ENCODE measurements at regions not wholly inside any gene's neighbourhood (a gene's known extent, or its start where the extent isn't known, plus 50 kb on each side); places are given as distances from the start of the nearest gene placed in this dataset.
A peak's percentile ranks its signal among the peaks of the same experiment; 100 is the strongest.

DNA sequence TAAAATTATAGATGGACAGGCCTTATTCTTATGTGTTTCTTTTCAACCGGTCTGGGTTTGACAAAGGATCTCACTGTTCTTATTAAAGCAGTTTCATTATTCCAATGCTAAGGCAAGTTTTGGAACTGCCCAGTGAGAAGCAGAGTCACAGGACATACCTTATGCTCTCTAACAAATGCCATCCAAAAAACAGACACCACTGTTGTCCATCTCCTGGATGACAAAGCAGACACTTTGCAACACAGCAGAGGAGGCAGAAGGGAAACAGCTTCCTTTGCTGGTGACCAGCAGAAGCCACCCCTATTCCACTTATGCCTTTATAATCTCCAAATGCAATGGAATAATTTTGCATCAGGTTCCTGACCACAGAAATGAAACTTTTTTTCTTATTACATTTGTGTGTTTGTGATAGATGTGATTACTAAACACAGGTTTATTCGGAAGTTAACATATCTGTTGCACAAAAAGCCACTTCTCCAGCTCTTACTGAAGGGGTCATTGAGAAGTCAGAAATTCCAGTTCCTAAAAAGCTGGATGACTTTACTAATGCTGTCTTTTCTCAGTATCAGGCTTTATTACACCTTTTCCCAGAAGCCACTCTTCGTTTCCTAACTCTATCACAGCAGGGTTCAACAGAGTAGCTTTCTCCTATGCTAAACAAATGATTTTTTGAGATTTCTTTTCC, 115.6 kb downstream of the BTG1 start:
- no peak for DNase-seq

DNA sequence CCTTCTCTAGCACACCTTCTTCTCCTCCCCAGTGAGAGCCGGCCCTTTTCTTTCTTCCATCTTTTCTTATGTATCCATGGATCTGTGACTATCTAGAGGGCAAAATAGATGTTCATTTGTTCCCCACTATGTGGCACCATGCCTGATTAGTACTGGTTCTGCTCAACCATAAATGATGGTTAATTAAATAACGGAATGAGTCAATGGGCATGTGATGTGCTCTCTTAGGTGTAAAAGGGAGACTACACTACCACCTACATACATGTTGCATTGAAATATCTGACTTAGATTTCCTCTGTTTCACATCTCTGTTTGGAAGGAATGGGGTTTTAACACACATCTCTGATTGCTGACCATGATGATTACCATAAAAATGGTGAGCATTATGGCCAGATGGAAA, 116.5 kb downstream of the BTG1 start:
- no peak for DNase-seq

DNA sequence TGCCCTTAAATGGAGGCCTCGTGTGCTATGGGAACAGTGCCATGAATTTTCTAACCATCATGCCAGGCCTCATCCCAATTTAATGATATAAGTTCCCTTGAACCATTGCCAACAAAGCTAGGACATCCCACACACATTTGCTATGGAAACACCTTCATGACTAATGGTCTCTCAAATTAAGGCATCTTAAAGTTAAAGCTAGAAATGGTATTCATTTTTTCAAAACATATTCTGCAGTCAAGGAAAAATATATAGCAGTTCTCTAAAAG, 117.3 kb downstream of the BTG1 start:
- no peak for DNase-seq

DNA sequence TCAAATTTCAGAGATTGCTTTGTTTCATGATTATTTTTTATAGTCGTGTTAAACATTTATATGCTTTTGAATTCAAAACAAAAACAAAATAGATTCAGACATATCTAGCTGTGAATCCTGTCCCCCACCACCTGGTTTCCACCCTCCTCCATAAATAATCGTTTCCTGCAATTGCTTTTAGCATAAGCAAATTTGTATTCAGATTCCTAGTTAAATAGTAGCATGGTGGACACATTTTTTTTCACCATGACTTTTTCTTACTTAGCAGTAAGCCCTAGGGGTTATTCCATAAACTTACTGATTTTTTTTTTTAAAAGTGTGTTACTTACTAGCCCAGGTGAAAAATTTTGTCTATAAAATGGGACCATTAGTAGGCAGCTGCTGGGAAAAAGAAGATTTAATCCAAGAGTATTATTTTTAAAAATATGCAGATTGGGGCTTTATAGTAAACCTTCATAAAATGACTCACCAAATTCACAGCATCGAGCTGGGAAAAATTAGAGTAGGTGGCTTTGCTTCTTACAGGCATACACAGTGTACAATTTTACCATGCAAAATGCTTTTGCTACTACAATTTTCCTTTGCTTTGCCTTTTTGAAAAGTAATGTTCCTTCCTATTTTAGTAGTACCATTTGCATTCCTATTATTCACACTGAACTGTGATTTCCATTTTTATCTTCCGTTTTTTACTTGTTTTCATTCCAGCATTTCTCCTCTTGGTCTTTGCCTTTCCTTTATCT, 117.8 kb downstream of the BTG1 start:
- DNase-seq, result no peak

DNA sequence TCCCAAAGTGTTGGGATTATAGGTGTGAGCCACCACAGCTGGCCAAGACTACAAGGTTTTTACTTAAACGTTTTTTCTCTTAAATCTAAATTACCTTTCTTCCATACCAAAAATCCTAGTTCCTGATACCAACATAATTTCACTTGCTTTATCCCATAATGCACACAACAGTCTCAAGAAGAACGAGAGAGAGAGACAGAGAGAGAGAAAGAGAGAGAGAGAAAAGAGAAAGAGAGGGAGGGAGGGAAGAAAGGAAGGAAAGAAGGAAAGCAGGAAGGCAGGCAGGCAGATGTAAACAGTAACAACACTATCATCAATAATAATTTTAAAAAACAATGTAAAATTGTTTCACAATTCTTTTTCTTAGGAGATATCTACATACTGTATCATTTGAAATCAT, 118.4 kb downstream of the BTG1 start:
- DNase-seq, result no peak

DNA sequence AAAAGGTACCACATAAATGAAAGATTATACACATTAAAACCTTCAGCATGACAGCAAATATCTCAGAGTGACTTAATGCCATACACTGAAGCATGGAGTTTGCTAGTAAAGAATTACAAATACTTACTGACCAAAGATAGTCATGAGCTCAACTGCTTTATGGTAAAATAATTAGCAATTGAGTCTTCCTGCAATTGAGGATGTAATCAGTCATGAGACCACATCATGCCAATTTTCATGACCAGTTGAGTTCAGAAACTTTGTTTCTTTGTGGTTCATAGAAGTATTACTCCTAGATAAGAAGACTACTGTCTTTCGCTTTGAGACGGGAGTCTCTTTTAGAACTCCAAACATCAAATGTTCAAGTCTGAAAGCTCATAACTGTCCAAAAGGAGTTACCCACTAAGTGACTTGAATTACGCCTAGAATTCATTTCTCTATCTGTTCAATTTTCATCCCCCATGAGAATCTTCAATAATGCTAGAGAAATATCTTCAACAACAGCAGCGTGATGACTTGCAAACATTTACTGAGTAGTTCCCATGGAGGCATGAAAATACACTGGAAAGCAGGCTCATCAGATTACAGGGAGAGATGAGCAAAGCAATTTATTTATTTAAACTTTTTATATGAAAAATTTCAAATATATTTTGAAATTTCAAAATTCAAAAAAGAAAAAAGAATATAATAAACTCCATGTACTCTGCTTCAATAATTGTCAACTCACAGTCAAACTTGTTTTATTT, 120.0 kb downstream of the BTG1 start:
- no peak for DNase-seq

DNA sequence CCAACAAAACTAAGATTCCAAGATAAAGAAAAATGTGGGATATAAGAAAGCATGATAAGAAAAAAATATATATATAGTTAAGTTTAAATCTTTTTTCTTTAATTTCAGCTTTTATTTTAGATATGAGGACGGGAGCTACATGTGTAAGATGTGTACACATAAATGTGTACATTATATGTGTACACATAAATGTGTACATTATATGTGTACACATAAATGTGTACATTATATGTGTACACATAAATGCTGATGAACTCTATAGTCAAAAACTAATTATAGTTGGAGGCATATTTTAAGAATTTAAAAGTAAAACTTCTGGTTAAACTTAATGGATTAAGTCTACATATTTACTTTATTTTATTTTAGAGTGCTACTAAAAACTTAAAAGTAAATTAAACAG, 123.6 kb downstream of the BTG1 start:
- DNase-seq, result no peak

DNA sequence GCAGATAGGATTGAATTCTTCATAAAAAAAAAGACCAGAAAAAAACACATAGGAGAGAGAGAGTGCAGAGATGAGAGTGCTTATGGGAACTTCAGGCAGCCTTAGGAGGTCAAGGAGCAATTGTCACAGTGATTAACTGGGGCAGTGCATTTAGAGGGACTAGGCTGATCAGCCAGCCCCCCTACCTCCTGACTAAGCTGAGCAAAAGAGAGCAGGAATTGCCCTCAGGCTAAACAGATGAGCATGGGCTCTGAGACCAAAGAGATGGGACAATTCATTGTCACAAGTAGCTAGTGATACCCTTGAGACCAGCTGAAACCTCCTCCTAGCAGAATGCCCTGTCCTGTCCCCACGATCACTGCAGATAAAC, 124.0 kb downstream of the BTG1 start:
- DNase-seq, result no peak

DNA sequence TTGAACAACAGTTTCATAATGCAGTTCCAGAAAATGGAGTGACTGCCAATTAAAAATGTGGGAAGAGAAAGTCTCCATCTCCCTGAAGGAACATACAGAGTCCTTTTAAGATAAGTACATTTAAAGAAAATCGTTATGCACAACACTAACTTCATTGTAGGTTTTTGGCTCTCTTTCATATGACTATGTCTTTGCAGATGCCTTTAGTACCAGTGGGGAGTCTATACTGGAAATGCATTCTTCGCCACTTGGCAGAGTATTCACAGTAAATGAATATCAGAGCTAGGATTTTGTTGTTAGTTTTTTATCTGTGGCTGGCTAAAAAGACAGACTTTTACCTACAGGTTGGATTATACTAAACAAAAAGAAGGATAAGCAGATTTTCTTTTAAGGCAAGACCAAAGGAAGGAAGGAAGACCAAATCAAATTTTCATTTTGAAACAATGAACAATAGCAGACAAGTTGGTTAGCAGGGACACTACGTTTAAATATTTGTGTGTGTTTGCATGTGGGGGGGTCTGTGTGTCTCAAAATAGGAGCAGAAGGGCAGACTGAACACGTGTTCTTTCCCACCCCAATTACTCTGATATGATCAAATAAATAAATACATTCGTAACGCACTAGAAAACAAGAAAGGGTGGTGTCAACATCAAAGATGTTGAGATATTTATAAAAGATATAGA, 124.5 kb downstream of the BTG1 start:
- no peak for DNase-seq

DNA sequence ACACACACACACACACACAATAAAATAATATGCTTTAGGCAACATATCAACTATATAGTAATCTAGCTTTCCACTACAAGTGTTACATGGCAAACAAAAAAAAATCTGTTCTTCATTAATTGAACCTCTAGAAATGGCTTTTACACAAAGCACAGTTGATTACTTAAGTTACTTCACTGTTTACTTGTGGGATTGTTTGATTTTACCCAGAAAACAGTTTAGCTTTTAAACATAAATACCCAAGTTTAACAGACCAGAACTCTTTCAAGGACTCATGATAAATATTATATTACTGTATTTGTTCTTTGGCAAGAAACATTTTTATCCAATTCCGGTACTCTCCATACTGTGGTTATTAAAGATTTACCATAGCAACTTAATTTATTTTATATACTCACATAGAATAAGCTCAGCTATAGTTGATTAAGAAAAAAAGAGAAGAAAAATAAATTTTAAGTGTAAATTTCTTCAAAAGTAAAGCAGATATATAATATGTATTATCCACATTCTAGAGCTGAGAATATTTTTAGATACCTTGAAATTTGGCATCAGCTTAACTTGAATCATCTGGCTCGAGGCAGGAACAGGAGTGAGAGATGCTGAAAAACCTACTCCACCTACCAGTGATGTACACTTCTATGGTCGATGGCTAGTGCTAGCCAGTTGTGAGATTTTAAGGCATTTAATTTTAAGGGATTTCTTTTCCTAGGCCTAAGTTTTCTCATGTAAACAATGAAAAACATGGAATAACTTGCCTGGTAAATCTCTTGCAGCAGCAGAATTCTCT, 126.0 kb downstream of the BTG1 start:
- DNase-seq, result no peak

DNA sequence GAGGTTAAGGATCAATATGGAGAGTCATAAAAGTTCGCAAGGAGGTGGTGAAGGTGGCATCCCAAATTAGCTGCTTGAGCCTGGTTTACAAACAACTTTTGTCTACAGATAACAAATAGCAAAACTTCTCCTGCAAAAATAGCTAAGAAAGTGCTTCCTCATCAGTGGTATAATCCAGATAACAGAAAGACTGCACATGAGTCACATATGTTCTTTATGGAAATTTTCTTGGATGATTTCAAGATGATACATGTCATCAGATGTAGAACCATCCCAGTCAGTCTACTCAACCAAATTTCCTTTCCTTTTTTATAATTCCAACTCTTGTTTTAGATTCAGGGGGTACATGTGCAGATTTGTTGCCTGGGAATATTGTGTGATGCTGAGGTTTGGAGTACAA, 133.0 kb downstream of the BTG1 start:
- no peak for DNase-seq

DNA sequence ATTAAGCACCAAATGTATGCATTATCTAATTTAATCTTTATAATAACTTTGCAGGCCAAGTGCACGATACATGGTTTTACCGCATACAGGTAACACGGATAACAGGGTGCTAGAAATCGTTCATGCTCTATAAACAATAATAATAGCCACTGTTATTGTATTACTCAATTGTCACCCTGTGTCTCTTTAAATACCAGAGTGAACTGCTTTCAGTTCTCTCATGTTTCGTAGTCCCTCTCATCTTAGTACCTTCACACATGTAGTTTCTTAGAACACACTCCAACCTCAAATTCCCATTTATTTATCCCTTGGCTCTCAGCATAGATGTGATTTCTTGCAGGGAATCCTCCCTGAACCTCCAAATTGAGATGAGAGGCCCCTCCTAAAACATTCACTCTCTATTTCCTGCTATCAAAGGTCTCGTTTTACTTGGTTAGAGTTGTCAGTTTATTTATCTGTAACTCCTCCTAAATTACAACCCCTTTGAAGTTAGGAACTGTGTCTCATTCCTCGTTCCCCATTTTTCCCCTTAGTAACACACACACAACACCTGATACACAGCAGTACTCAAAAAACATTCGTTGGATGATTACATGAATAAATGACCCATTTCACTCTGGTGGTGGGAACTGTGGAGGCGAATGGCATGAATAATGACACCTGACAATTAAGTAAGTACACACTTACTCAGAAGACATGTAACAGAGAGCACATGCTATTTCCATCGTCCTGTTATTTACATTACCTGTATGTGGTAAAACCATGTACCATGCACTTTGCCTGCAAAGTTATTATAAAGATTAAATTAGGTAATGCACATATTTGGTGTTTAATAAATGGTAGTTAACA, 134.6 kb downstream of the BTG1 start:
- DNase-seq, result no peak

DNA sequence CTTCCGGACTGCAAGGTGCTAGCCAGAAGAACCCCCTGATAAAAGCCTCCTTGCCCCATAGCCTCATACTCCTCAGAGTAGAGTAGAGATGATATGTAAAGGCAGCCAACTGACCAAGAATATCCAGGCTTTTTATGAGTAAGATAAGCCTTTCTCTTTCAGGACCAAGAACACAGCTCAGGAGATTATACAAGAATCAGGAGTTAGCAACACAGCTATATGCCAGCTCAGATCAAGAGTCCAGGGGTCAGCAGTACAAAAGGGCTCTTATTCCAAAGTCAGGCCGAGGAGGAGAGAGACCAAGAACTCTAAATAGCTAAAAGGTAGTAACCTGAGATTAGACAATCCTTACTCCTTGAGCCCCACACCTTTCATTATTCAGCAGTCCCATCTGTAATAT, 135.3 kb downstream of the BTG1 start:
- DNase-seq, result no peak

DNA sequence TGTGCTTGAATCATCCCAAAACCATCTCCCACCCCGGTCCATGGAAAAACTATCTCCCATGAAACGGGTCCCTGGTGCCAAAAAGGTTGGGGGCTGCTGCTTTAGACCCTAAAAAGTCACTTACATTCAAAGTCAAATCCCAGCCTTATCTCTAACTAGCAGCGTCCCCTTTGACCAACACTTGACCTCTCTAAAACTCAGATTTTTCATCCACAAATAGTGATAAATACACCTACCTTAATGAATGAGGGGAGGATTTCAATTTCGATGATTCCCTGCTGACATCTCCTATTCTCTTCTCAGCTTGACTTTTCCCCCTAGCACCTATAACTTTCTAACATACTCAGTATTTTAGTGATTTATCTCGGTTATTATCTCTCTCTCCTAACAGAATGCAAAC, 137.3 kb downstream of the BTG1 start:
- DNase-seq, result no peak

DNA sequence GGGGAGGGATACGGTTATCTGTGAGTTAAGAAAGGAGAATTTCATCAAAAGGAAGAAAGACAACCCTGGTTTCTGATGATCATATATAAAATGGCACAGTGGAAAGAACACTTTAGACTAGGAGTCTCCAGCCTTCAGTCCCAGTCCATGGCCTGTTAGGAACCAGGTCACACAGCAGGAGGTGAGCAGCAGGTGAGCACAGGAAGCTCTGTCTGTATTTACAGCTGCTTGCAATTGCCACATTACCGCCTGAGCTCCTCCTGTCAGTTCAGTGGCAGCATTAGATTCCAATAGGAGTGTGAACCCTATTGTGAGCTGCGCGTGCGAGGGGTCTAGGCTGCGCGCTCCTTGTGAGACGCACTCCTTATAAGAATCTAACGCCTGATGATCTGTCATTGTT, 137.9 kb downstream of the BTG1 start:
- DNase-seq, result no peak

DNA sequence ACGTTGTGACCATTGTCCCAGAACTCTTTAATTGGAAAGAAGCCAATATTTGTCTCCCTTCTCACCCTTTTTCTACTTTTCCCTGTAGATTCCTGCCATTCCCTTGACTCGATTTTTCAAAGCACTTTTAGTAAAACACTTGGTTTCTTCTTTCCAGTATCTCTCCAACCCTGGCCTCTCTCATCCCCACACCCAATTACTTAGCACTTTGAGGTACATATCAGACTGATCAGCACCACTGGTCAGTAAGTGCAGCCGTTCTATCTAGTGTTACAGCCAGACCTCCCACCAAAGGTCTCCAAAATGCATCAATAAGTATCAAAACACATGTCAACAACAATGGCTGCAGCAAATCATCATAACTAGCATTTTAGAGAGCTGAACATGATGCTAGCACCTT, 141.9 kb downstream of the BTG1 start:
- no peak for DNase-seq

DNA sequence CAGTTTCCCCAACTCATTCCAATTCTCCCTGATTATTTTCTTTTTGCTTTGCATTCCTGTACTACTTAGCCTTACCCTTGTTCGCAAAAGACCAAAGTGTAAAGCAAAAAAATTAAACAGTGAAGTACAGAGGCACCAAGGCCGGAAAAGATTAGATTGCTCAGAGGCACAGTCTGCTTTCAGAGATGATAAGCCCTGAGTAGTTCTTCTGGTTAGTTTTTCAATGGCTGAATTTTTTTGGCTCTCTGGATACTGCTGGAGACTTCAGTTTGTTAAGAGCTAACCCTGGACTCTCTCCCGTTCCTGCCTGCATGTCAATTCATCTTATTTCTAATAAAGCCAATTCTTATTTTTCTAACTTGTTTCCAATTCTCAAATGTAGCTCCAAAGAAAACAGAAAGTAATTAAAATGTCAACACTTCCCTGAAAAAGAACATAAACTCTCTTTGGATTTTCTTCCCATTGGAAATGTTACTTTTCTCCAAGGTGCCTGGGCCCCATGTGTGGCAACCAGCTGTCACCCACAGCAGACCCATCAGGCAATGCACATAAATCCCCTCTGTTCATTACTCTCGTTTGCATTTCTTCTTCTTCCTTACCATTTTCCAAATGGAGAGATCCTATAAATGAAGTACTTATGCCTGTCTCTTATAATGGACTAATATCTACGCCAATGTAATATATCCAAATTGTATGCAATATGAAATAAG, 142.8 kb downstream of the BTG1 start:
- no peak for DNase-seq

DNA sequence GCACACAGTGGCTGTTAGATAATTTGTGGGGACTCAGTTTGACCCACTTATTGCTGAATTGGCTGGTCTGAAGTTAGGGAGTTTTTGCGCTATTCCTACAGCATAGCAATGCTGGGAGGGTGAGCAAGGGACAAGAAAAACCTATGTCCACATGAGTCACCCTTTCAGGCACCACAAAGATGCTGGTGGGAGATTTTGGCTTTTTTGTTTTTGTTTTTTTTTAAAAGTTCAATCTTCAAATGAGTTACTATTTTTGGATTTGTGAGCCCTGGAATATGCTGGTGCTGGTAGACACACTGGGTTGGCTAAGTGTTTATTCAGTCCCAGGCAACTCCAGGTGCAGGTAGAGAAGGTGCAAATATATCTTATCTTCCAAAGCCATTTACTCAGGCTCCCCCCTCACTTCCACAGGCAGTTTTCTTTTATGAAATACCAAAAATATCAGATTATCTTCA, 143.4 kb downstream of the BTG1 start:
- DNase-seq, result no peak

DNA sequence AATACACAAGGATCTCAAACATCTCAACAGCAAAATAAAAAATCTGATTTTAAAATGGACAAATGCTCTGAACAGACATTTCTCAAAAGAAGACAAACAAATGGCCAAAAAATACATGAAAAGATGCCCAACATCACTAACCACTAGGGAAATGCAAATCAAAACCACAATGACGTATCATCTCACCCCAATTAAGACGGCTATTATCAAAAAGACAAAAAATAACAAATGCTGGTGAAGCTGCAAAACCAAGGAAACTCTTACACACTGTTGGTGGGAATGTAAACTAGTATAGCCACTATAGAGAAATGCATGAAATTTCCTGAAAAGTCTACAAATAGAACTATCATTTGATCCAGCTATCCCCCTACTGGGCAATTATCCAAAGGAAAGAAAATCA, 145.0 kb downstream of the BTG1 start:
- no peak for DNase-seq

DNA sequence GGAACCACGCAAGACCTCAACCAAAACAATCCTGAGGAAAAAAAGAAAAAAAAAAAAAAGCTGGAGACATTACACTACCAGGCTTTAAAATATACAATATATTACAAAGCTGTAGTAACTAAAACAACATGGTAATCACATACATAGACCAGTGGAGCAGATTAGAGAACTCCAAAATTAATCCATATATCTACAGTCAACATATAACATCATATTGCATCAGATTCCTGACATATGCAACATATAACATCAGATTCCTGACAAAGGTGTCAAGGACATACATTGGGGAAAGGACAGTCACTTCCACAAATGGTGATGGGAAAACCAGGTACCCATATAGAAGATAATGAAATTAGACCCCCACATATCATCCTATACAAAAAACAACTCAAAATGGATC, 145.8 kb downstream of the BTG1 start:
- no peak for DNase-seq

DNA sequence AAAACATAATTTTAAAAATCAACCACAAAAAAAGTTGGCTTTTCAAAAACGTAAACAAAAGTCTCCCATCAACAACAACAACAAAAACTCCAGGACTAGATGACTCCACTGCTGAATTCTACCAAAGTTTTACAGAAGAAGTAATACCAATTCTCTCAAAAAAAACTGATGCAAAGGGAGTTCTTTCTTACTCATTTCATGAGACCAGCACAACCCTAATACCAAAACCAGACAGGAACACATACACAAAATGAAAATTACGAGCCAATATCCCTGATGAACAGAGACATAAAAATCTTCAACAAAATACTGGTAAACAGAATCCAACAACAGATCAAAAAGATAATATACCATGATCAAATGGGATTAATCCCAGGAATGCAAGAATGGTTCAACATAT, 147.3 kb downstream of the BTG1 start:
- DNase-seq, result peak; percentile 44

All from activated CD4-positive, alpha-beta T cell treated with anti-CD3 and anti-CD28 coated beads, Interleukin-10, Interleukin-2, amounts not matched to agents 100 ng/mL and 50 ng/mL, durations not matched to agents 16 hours and 8 hours (primary cell).